Stimulated activated CD8-positive, alpha-beta memory T cell treated with anti-CD3 and anti-CD28 coated beads, Interleukin-7, amount 100 ng/mL, for 4 hours (primary cell): ENCODE measurements at regions not wholly inside any gene's neighbourhood (a gene's known extent, or its start where the extent isn't known, plus 50 kb on each side); places are given as distances from the start of the nearest gene placed in this dataset.
"Not testable (repeated sequence)": the region's sequence is repeated elsewhere in the genome, so short reads cannot be mapped to it uniquely, and the experiment has no call there.

Experiments
- DNase-seq, 2 donors: peaks; one replicate each; pipeline ENCODE4 v3.0.0-alpha.2; 2020; ENCODE audit warnings: low read depth in 2 of 2

DNA sequence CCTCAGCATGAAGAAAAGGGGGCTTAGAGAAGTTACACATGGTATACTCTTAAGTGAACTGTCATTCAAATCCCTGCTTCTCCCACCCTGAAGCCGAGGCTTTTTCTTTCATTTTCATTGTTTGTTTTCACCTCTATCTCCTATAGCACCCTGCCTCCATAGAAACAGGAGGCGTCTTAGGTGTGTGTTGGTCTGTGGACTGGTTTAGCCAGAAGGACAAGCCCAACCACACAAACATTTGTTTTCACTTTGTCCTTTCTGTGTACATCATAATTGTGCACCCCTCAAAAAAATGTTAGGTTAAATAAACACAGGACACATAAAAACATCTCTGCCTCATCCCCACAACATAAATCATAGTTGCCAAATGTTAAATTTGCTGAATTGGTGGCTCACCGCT lies 73.3 kb upstream of the UBE2E2 start:
- no peak for DNase-seq

DNA sequence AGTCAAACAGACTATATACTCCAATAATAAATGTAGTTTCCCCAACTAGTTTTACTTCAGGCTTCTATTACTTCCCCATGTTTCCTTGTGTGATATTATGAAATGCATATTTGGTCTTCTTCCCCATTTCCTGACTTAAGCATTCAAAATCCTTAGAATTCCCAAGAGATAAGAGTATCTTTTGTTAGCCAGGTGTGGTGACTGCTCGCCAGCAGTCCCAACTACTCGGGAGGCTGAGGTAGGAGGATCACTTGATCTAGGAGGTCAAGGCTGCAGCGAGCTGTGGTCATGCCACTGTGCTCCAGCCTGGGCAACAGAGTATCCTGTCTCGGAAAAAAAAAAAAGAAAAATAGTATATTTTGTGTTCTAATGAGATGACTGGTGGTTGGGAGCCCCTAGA lies 72.7 kb upstream of the UBE2E2 start:
- no peak for DNase-seq

DNA sequence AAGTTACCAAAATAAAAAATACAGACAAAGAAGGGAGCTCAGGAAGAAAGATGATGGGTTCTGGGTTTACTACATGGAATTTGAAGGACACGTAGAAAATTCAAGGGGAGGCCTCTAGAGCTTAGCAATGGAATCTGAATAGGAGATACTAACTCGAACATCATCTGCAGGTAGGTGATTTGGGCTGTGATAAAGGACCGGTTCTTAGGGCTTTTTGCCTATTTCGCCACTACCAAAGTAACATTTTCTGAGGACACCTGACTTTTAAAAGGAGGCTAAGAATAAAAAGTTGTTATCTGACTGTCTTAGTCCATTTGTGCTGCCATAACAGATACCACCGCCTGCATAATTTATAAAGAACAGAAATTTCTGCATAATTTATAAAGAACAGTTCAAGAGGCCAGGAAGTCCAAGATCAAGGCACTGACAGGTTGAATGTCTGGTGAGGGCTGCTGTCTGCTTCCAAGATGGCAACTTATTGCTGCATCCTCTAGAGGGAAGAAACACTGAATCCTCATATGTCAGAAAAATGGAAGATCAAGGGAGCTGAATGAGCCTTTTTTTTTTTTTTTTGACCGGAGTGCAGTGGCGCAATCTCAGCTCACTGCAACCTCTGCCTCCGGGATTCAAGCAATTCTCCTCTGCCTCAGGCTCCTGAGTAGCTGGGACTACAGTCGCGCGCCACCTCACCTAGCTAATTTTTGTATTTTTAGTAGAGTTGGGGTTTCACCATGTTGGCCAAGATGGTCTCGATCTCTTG lies 67.9 kb upstream of the UBE2E2 start:
- no peak for DNase-seq

DNA sequence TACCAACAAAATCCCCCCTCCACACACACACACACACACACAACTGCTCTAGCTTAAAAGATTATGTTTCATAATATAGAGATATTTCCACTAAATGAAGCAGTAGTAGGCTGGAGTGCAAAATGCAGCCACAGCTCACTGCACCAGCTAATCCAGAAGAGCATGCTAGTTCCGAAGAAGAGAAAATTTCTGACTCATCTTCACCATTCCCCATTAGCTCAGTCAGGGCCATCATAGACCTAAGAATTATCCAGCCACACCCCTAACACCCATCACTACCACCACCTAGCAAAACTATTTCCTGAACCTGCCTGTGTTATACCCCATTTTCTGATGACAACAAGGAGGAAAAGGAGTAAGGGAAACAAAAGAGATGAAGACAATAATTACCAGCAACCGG lies 67.1 kb upstream of the UBE2E2 start:
- DNase-seq, result no peak

DNA sequence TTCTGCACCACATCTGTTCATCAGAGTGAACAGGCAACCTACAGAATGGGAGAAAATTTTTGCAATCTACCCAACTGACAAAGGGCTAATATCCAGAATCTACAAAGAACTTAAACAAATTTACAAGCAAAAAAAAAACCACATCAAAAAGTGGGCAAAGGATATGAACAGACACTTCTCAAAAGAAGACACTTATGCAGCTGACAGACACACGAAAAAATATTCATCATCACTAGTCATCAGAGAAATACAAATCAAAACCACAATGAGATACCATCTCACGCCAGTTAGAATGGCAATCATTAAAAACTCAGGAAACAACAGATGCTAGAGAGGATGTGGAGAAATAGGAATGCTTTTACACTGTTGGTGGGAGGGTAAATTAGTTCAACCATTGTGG lies 59.1 kb upstream of the UBE2E2 start:
- not testable (repeated sequence) for DNase-seq

DNA sequence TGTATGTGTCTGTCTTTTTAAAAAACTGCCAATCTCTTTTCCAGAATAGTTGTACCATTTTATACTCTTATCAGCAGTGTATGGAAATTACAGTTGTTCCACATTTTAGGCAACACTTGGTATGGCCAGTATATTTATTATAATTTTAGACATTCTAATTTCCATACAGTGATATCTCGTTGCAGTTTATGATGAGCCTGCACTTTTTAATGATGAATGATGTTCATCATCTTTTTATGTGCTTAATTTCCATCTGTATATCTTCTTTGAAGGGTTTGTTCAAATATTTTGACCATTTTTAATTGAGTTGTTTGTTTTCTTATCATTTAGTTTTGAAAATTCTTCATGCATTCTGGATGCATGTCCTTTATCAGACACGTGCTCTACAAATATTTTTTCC lies 57.0 kb upstream of the UBE2E2 start:
- DNase-seq, result no peak

DNA sequence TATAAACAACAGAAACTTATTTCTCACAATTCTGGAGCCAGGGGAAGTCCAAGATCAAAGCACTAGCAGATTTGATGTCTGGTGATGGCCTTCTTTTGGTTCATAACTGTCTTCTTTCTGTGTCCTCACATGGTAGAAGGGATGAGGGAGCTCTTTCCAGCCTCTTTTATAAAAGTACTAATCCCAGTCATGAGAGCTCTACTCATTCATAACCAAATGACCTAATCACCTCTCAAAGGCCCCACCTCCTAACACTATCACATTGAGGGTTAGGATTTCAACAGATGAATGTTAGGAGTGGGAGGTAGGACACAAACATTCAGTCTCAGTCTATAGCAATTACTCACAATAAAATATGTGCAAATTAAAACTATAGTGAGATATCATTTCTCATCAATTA lies 50.1 kb upstream of the UBE2E2 start:
- DNase-seq, result no peak
